ENCODE measurements at regions not wholly inside any gene's neighbourhood (a gene's known extent, or its start where the extent isn't known, plus 50 kb on each side); places are given as distances from the start of the nearest gene placed in this dataset.
"Not testable (repeated sequence)": the region's sequence is repeated elsewhere in the genome, so short reads cannot be mapped to it uniquely, and the experiment has no call there.

GRCh38 chr7:156369929-156370328 is 270.6 kb upstream of the RNF32 start:
- DNase-seq: not testable (repeated sequence)

GRCh38 chr7:156368053-156368843 is 272.3 kb upstream of the RNF32 start:
- DNase-seq: no peak

GRCh38 chr7:156363751-156364150 is 276.8 kb upstream of the RNF32 start:
- no peak for DNase-seq

- DNase-seq: no peak
Measured at GRCh38 chr7:156360835-156361234, 279.7 kb upstream of the RNF32 start.

GRCh38 chr7:156356551-156356950 is 284.0 kb upstream of the RNF32 start:
- no peak for DNase-seq

GRCh38 chr7:156353352-156353751 is 287.2 kb upstream of the RNF32 start:
- no peak for DNase-seq

GRCh38 chr7:156347703-156348248 is 292.8 kb upstream of the RNF32 start:
- not testable (repeated sequence) for DNase-seq

- DNase-seq: no peak
Measured at GRCh38 chr7:156347132-156347531, 293.4 kb upstream of the RNF32 start.

- DNase-seq: no peak
Measured at GRCh38 chr7:156344595-156344994, 296.0 kb upstream of the RNF32 start.

- DNase-seq: no peak
Measured at GRCh38 chr7:156334636-156335035, 305.9 kb upstream of the RNF32 start.

GRCh38 chr7:156327916-156328315 is 312.7 kb upstream of the RNF32 start:
- no peak for DNase-seq

- no peak for DNase-seq
Measured at GRCh38 chr7:156327474-156327873, 313.1 kb upstream of the RNF32 start.

GRCh38 chr7:156324201-156324600 is 316.4 kb upstream of the RNF32 start:
- DNase-seq: no peak

- DNase-seq: not testable (repeated sequence)
Measured at GRCh38 chr7:156321430-156321829, 319.1 kb upstream of the RNF32 start.

- no peak for DNase-seq
Measured at GRCh38 chr7:156318926-156319325, 321.6 kb upstream of the RNF32 start.

GRCh38 chr7:156318426-156318825 is 322.1 kb upstream of the RNF32 start:
- DNase-seq: no peak

- DNase-seq: peak; percentile 40
Measured at GRCh38 chr7:156309016-156309620, 331.5 kb upstream of the RNF32 start.

- no peak for DNase-seq
Measured at GRCh38 chr7:156307193-156307592, 333.4 kb upstream of the RNF32 start.

GRCh38 chr7:156305351-156305750 is 335.2 kb upstream of the RNF32 start:
- no peak for DNase-seq

GRCh38 chr7:156282816-156283215 is 357.8 kb upstream of the RNF32 start:
- no peak for DNase-seq

- no peak for DNase-seq
Measured at GRCh38 chr7:156279635-156280034, 360.9 kb upstream of the RNF32 start.

- no peak for DNase-seq
Measured at GRCh38 chr7:156275292-156275691, 365.3 kb upstream of the RNF32 start.

- no peak for DNase-seq
Measured at GRCh38 chr7:156274557-156274956, 366.0 kb upstream of the RNF32 start.

- DNase-seq: no peak
Measured at GRCh38 chr7:156261581-156261980, 379.0 kb upstream of the RNF32 start.
